Fibroblast of the aortic adventitia (primary cell): ENCODE measurements at regions not wholly inside any gene's neighbourhood (a gene's known extent, or its start where the extent isn't known, plus 50 kb on each side); places are given as distances from the start of the nearest gene placed in this dataset.

ENCODE experiments used
- DNase-seq: peaks from one replicate; pipeline ENCODE4 v3.0.0-alpha.2; 2010; ENCODE audit warnings: low read depth
- H3K4me3 ChIP-seq: 2 replicates; pipeline ENCODE4 v1.5.1; 2011; ENCODE audit warnings: low read depth, mild to moderate bottlenecking, control low read depth, low read length, moderate library complexity
- TF ChIP-seq, protein P1 (sequence below): IDR thresholded peaks from 2 replicates; pipeline ENCODE4 v1.5.1; 2011; ENCODE audit warnings: mild to moderate bottlenecking, low read length, control low read depth, inconsistent platforms; ENCODE audit not compliant: insufficient read depth

GRCh38 chr2:226308323-226308680 is 491.3 kb downstream of the IRS1 start:
- no peak overlapping the region for H3K4me3 ChIP-seq
- no peak for DNase-seq
- TF ChIP-seq, protein P1, sequence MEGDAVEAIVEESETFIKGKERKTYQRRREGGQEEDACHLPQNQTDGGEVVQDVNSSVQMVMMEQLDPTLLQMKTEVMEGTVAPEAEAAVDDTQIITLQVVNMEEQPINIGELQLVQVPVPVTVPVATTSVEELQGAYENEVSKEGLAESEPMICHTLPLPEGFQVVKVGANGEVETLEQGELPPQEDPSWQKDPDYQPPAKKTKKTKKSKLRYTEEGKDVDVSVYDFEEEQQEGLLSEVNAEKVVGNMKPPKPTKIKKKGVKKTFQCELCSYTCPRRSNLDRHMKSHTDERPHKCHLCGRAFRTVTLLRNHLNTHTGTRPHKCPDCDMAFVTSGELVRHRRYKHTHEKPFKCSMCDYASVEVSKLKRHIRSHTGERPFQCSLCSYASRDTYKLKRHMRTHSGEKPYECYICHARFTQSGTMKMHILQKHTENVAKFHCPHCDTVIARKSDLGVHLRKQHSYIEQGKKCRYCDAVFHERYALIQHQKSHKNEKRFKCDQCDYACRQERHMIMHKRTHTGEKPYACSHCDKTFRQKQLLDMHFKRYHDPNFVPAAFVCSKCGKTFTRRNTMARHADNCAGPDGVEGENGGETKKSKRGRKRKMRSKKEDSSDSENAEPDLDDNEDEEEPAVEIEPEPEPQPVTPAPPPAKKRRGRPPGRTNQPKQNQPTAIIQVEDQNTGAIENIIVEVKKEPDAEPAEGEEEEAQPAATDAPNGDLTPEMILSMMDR: no peak

- TF ChIP-seq, protein P1: no peak
- no peak overlapping the region for H3K4me3 ChIP-seq
- DNase-seq: no peak
Measured at GRCh38 chr2:226307487-226308322, 491.9 kb downstream of the IRS1 start.

DNA sequence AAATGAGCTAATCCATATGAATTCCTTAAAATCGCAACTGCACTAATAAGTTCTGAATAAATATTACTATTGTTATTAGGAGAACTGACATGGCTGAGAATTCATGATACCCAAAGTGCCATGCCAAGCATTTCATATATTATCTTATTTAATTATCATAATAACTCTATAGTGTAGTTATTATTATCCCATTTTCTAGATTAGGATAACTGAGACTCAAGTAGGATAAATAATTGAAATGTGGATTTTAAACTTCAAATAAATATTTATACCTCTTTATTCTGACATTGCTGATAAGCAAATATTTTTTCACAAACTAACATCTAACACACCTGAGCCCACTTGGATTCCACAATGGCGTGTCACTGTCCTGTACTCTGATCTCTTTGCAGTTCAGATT is 492.7 kb downstream of the IRS1 start:
- TF ChIP-seq, protein P1: no peak
- no peak overlapping the region for H3K4me3 ChIP-seq
- no peak for DNase-seq

- no peak overlapping the region for H3K4me3 ChIP-seq
- TF ChIP-seq, protein P1: no peak
- no peak for DNase-seq
Measured at GRCh38 chr2:226304308-226304707, 495.3 kb downstream of the IRS1 start.

DNA sequence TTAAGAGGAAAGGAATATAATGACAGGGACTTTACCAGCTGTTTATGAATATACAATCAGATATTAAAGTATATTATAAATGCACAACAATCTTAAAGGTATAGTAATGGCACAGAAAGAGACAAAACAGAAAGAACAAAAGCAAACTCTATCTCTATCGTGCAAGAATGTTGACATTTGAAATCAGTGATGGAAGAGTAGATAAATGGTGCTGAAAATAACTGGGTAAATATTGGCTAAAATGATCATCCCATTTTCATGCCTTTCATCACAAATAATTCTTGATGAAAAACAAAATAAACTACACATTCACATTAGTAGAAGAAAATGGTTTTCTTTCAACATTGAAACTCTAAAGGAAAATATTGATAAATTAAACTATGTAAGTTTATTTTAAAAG is 495.9 kb downstream of the IRS1 start:
- TF ChIP-seq, protein P1: no peak
- H3K4me3 ChIP-seq: no peak overlapping the region
- DNase-seq: no peak

DNA sequence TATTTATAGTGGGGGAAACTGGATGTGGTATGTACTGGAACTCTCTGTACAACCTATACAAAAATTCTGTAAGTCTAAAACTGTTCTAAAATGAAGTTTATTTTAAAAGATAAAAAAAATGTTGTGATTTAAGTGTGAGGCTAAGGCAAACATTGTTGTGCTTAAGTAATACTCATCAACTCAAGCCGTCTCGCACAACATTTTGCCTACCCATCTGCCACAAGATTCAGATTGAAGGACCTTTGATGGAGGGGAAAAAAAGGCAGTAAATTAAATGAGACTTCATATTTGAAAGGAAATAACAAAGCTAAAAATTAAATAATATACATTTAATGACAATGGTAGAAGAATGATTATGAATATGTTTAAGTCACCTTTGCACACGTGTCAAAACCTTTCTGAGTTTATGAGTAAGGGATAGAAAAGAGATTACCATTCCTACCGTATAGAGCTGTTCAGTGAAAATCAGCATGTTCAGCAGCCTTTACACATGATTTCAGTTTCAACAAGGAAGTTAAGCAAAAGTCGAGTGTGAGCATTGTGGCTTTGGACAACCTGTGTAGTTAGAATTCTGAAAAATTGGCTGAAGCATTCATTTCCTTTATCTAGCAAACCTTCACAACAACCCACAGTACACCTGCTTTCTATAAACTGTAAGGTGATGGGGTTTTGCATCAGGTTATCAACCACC is 499.3 kb downstream of the IRS1 start:
- no peak overlapping the region for H3K4me3 ChIP-seq
- TF ChIP-seq, protein P1: no peak
- no peak for DNase-seq
